ENCODE measurements at regions not wholly inside any gene's neighbourhood (a gene's known extent, or its start where the extent isn't known, plus 50 kb on each side); places are given as distances from the start of the nearest gene placed in this dataset.
"Not testable (repeated sequence)": the region's sequence is repeated elsewhere in the genome, so short reads cannot be mapped to it uniquely, and the experiment has no call there.

DNA sequence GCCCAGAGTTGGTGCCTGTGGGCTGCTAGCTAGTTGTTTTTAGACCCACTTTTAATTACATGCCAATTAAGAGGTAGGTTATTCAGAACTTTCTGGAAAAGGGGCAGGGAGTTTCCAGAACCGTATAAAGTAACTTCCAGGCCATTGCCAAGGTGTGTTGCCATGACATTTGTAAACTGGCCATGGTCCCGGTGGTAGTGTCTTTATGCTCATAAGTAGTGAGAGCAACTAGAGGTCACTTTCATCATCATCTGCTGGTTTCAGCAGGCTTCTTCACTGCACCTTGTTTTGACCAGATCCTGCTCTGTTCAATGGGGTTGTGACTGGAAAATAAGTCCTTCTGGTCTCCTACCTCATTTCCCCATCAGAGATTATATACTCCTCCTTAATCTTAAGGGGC is 207.0 kb downstream of the FAM72C start:
- DNase-seq (ENCODE audit: low spot score in 2 of 2); H3K4me3 ChIP-seq; H3K9me3 ChIP-seq; H3K4me1 ChIP-seq; H3K27me3 ChIP-seq (ENCODE audit: low read depth); H3K36me3 ChIP-seq (replicated peaks); in situ Hi-C loops (cut with MboI; ENCODE audit: low sequenced_read_pairs): not testable (repeated sequence)

DNA sequence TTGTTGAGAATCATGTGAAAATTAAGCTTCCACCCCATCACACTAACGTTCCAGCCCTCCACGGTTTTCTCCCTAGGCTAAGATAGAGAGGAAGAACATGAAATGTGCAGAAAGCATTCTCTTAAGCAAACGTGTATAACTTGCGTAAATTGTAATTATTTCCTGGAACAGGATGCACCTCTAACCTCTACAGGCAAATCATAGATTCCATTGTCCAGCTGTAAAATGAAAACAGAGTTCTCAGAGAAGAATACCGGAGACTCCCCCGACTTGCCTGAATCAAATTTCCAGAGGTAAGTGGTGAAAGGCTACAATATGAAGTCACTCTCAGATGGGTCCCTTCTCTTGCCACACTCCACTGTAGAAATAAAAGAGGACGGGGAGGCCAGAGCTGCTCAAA is 211.4 kb downstream of the FAM72C start:
- H3K4me3 ChIP-seq; H3K36me3 ChIP-seq (replicated peaks); H3K4me1 ChIP-seq; H3K9me3 ChIP-seq; DNase-seq (ENCODE audit: low spot score in 2 of 2); in situ Hi-C loops (cut with MboI; ENCODE audit: low sequenced_read_pairs); H3K27me3 ChIP-seq (ENCODE audit: low read depth): not testable (repeated sequence)

DNA sequence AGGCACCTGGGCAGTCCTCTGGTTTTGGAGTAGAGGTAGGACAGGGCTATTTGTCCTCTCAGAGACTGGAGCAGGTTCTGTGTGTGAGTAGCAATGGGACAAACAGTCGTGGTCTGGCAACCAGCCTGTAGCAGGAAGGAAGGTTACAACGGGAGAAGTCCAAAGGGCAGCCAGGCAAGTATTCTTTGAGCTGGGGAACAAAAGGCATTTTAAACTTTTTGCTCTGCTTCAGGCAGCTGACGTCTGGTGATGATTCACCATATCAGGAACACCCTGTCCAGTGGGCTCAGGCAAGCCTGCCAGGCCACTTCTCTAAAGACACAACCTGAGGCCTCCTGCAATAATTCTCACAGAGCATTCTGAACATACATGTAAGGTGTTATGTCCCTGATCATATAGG is 215.8 kb downstream of the FAM72C start:
- in situ Hi-C loops (cut with MboI; ENCODE audit: low sequenced_read_pairs); H3K36me3 ChIP-seq (replicated peaks): not testable (repeated sequence)

DNA sequence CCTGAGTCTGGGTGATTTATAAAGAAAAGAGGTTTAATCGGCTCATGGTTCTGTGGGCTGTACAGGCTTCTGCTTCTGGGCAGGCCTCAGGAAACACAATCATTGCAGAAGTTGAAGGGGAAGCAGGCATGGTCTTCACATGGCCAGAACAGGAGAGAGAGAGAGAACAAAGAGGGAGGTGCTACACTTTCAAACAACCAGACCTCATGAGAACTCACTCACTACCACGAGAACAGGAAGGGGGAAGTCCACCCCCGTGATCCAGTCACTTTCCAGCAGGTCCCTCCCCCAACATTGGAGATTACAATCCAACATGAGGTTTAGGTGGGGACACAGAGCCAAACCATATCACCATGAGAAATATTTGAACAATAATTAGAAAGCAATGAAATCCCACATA is 222.9 kb downstream of the FAM72C start:
- no peak overlapping the region for H3K4me3 ChIP-seq
- DNase-seq (ENCODE audit: low spot score in 2 of 2), result no peak
- H3K36me3 ChIP-seq (replicated peaks), result no peaks in the 10 kb centered on the region
- in situ Hi-C loops (cut with MboI; ENCODE audit: low sequenced_read_pairs), result no loop called here
- H3K27me3 ChIP-seq (ENCODE audit: low read depth), result no peaks in the 10 kb centered on the region
- no peaks in the 10 kb centered on the region for H3K4me1 ChIP-seq
- H3K9me3 ChIP-seq, result no peaks in the 10 kb centered on the region

More for the DNA sequence above, 215.8 kb downstream of the FAM72C start:
- H3K9me3 ChIP-seq; H3K27me3 ChIP-seq (ENCODE audit: low read depth); DNase-seq (ENCODE audit: low spot score in 2 of 2); H3K4me3 ChIP-seq; H3K4me1 ChIP-seq: not testable (repeated sequence)

DNA sequence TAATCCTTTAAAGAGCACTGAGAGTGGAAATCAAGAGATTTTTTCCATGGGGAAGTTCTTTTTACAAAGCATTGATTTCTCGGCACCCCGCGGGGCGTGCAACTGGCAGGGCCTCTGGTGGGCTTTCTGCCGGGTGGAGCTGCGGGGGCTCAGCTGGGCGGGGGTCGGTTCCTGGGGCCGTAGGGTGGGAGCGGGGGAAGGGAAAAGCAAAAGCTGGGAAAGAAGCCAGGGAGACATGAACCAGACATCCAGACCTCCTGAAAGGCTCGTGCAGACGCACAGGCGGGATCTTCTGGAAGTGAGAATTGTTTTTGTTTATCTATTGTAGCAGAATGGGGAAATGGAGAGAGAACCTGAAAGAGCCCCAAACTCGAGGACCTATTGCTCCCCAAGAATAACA is 235.2 kb downstream of the FAM72C start:
- in situ Hi-C loops (cut with MboI; ENCODE audit: low sequenced_read_pairs), result no loop called here
- DNase-seq (ENCODE audit: low spot score in 2 of 2), result no peak
- Histone ChIP-seq H3K4me3 (no peak overlapping the region), H3K4me1 (no peaks in the 10 kb centered on the region), H3K36me3 (replicated peaks) (no peaks in the 10 kb centered on the region), H3K9me3 (no peaks in the 10 kb centered on the region), H3K27me3 (ENCODE audit: low read depth) (no peaks in the 10 kb centered on the region)

DNA sequence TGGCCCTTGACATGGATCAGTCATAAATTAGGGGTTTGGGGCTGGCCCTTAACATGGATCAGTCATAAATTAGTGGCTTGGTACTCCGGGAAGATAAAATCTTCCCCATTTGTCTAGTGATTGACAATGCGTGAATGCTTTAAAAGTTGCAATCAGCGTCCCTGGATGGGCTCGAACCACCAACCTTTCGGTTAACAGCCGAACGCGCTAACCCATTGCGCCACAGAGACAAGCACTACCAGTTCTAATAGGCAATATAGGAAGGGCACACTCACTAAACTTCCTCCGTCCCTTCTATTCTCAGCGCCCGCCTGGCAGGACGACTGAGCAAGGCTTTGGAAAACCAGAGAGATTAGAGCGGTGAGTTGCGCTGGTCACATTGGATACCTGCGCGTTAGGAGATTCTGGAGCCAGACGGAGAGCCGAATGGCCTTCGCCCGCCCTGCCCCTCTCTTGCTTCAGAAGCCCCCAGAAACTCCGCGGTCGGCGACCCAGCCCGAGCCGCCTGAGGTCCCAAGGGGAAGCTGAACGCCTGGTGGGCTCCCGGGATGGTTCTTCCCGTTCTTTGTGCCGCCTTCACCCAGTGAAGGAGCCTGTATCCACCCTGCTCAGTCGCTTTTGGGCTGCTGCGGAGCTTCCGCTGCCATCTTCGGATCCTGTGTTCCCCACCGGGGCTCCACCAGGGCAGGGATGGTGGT is 235.9 kb downstream of the FAM72C start:
- in situ Hi-C loops (cut with MboI; ENCODE audit: low sequenced_read_pairs), result no loop called here
- no peak for DNase-seq (ENCODE audit: low spot score in 2 of 2)
- Histone ChIP-seq H3K4me1 (no peaks in the 10 kb centered on the region), H3K4me3 (no peak overlapping the region), H3K27me3 (ENCODE audit: low read depth) (no peaks in the 10 kb centered on the region), H3K36me3 (replicated peaks) (no peaks in the 10 kb centered on the region), H3K9me3 (no peaks in the 10 kb centered on the region)

DNA sequence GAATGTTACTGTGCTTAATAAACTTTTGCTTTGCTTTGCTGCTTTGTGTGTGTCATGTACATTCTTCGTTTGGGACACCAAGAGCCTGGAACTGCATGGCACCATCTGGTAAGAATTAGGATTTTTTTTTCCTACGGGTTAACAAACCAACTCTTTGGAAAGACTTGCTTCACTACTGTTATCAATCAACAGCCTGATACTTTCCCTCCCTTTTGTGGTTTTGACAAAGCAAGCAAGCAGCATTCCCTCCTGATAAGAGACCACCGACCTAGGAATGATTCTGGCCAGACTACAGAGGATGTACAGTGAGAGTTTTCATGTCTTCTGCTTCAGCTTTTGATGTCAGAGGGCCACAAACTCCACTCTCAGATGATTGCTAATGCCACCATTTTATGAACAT is 237.5 kb downstream of the FAM72C start:
- H3K9me3 ChIP-seq; in situ Hi-C loops (cut with MboI; ENCODE audit: low sequenced_read_pairs); H3K36me3 ChIP-seq (replicated peaks): not testable (repeated sequence)

DNA sequence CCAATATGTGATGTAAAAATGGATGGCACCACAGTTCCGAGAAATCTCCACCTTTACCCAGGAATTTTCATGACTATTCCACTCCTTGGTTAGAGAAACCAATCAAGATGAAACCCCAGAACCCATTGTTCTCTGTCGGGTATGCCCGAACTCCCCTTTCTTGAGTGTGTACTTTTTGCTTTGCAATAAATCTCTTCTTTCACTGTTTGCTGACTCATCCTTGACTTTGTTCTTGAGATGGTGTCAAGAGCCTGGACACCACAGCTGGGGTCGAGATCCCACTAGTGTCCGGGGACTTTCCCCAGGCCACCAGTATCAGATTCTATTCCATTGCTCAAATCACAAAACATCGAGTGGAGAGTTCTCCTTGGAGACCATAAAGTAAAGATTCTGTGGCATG is 240.9 kb downstream of the FAM72C start:
- H3K36me3 ChIP-seq (replicated peaks); H3K4me1 ChIP-seq; H3K27me3 ChIP-seq (ENCODE audit: low read depth); DNase-seq (ENCODE audit: low spot score in 2 of 2); H3K9me3 ChIP-seq; in situ Hi-C loops (cut with MboI; ENCODE audit: low sequenced_read_pairs); H3K4me3 ChIP-seq: not testable (repeated sequence)

More for the DNA sequence above, 237.5 kb downstream of the FAM72C start:
- H3K4me1 ChIP-seq; H3K27me3 ChIP-seq (ENCODE audit: low read depth); H3K4me3 ChIP-seq; DNase-seq (ENCODE audit: low spot score in 2 of 2): not testable (repeated sequence)

DNA sequence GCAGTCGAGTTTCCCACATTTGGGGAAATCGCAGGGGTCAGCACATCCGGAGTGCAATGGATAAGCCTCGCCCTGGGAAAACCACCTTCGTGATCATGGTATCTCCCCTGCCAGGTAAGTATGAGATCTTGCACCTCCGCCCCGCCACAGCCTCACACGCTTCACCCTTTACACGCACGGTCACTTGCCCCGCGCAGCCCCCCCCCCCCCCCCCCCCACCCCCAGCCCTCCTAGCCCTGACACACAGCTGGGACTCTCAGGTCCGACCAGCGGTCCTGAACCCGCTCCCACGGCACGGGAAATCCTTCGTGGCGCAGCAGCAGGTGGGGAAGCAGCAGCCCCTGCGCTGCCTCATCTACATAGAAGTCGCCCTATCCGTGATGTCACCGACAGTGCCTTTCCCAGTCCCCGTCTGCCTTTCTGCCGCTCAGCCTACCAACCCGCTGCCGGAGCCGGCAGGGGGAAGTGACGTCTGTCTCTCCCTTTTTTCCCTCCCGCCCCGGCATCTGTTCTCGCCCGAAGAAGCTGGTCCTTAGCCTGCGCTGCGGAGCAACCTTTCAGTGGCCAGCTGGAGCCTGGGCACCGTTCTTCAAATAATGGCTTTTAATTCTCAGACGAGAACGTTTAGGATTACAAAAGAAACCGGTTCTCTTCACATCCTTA is 242.2 kb downstream of the FAM72C start:
- H3K9me3 ChIP-seq; DNase-seq (ENCODE audit: low spot score in 2 of 2); in situ Hi-C loops (cut with MboI; ENCODE audit: low sequenced_read_pairs); H3K4me1 ChIP-seq; H3K27me3 ChIP-seq (ENCODE audit: low read depth); H3K36me3 ChIP-seq (replicated peaks); H3K4me3 ChIP-seq: not testable (repeated sequence)

DNA sequence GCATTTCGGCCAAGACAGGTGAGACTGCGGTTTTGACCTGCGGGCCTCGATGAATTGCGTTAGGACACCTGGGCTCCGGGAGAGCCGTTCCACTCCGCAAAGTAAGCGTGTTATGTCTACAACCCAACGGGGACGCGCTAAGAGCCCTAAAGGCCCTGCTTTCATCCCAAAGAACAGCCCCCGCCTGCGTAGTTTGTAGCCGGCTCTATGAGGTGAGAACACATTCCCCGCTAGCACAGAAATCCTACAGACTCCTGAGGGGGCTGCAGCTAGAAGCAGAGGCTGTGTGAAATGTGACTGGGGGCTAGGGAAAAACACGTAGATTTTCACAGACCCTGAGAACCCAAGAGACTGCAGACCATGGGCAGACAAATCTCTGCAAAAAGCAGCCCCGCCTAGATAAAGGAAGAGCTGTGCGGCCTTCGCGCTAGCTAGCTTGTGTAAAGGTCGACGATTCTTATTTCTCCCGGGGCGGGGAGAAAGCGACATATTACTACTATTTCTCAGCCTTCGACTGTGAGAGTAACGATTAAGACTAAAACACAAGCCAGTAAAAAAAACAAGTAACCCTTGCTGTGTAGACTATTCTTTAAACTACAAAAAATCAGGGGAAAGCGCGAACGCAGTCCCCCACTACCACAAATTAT is 242.9 kb downstream of the FAM72C start:
- H3K9me3 ChIP-seq; in situ Hi-C loops (cut with MboI; ENCODE audit: low sequenced_read_pairs); H3K36me3 ChIP-seq (replicated peaks); H3K4me3 ChIP-seq; H3K4me1 ChIP-seq; H3K27me3 ChIP-seq (ENCODE audit: low read depth); DNase-seq (ENCODE audit: low spot score in 2 of 2): not testable (repeated sequence)

DNA sequence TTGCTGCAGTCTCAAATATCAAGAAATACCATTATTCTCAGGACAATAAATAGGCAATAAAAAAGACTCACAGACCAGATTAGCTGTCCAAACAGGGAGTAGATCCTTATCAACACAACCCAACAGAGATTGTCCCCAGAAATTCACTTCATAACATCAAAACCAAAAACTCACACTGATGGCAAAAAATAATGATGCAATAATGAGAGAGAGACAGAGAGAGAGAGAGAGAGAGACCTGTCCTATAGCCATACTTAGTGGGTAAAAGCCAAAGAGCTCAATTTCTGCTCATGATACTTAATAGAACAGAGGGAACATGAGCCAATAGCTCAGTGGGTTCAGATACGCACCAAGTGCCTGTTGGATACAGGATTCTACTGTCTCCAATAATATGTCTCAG is 244.5 kb downstream of the FAM72C start:
- Histone ChIP-seq H3K4me3 (no peak overlapping the region), H3K27me3 (ENCODE audit: low read depth) (no peaks in the 10 kb centered on the region), H3K9me3 (no peaks in the 10 kb centered on the region), H3K4me1 (peaks cover 4% of the 10 kb centered on the region), H3K36me3 (replicated peaks) (no peaks in the 10 kb centered on the region)
- no peak for DNase-seq (ENCODE audit: low spot score in 2 of 2)
- in situ Hi-C loops (cut with MboI; ENCODE audit: low sequenced_read_pairs), result no loop called here

DNA sequence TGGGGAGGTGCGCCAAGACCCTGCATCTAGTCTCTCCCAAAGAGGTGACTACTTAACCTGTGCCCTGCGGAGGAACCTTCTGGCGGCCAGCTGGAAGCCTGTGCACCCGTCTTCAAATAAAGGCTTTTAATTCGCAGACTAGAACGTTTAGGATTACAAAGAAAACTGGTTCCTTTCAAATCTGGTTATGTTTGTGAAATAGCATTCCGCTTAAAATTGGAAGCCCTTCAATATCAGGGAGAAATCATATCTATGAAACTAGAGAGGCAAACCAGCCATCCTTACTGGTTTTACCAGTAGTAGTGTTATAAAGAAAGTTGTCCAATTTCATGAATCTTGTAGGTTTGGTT is 250.8 kb downstream of the FAM72C start:
- in situ Hi-C loops (cut with MboI; ENCODE audit: low sequenced_read_pairs), result no loop called here
- no peaks in the 10 kb centered on the region for H3K9me3 ChIP-seq
- no peak overlapping the region for H3K4me3 ChIP-seq

DNA sequence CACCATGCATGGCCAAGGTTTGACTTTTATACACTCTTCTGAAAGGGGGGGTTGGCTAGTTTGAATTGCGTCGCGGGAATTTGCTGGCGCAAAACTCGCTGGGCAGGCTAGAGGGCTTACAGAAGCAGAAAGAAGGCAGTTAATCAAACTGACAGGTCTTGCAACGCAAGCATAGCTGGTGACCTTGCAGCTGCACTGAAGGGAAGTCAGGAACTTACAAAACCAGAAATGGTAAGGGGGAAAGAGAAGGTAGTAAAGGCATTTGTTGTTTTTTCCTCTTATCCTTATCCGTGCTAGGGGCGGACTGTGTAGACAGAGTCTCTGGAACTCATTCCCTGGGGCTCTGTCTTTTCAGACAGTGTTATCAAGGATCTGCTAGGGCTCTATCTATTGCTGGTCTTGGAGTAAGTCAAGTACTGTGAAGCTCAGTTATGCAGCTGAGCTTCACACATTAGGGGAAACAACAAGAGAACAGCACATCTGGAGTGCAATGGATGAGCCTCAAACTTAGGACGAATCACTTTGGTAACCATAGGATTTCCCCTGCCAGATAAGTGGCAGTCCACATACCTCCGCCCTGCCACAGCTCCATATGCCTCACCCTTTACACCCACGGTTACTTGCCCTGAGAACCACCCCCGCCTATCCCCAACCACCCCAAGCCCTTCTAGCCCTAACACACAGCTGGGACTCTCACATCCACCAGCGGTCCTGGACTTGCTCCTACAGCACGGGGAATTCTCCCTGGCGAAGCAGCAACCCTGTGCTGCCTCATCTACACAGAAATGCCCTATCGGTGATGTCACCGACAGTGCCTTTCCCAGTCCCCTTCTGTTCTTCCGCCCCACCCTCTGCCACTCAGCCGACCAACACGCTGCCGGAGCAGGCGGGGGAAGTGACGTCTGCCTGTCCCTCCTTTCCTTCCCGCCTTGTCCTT is 251.4 kb downstream of the FAM72C start:
- no peak overlapping the region for H3K4me3 ChIP-seq
- in situ Hi-C loops (cut with MboI; ENCODE audit: low sequenced_read_pairs), result no loop called here
- DNase-seq (ENCODE audit: low spot score in 2 of 2), result peak in 1 of 2 experiments; percentile 16

More for the DNA sequence above, 250.8 kb downstream of the FAM72C start:
- DNase-seq (ENCODE audit: low spot score in 2 of 2), result no peak
- no peaks in the 10 kb centered on the region for H3K36me3 ChIP-seq (replicated peaks)
- H3K27me3 ChIP-seq (ENCODE audit: low read depth), result no peaks in the 10 kb centered on the region
- peaks cover 4% of the 10 kb centered on the region for H3K4me1 ChIP-seq

DNA sequence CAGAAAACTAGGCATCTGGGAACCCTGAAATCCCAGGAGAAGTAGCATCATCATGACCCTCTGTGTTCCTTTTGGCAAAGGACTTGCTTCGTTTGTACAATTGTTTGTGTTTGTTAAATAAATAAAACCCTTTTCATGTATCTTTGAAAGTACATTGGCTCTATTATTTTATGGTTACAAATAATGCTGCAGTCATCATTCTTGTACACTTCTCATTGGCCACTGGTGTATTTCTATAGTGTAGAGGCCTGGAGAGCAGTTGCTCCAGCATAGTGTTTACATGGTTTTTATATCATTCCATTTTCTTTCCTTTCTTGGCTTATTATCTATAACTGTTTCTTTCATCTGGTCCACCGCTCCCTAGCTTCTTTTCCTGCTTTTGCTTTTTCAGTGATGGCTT is 253.3 kb downstream of the FAM72C start:
- Histone ChIP-seq H3K9me3 (no peaks in the 10 kb centered on the region), H3K4me1 (no peaks in the 10 kb centered on the region), H3K36me3 (replicated peaks) (no peaks in the 10 kb centered on the region), H3K27me3 (ENCODE audit: low read depth) (no peaks in the 10 kb centered on the region), H3K4me3 (no peak overlapping the region)
- DNase-seq (ENCODE audit: low spot score in 2 of 2), result no peak
- in situ Hi-C loops (cut with MboI; ENCODE audit: low sequenced_read_pairs), result no loop called here

More for the DNA sequence above, 251.4 kb downstream of the FAM72C start:
- no peaks in the 10 kb centered on the region for H3K36me3 ChIP-seq (replicated peaks)
- H3K27me3 ChIP-seq (ENCODE audit: low read depth), result no peaks in the 10 kb centered on the region
- H3K4me1 ChIP-seq, result peaks cover 4% of the 10 kb centered on the region
- no peaks in the 10 kb centered on the region for H3K9me3 ChIP-seq
